GM21390 (cell line): ENCODE measurements at regions not wholly inside any gene's neighbourhood (a gene's known extent, or its start where the extent isn't known, plus 50 kb on each side); places are given as distances from the start of the nearest gene placed in this dataset.

Experiments used
- ATAC-seq: cut with Tn5 transposase; IDR thresholded peaks from one replicate; pipeline ENCODE4 v1.9.1; 2021; ENCODE audit not compliant: unreplicated experiment

DNA sequence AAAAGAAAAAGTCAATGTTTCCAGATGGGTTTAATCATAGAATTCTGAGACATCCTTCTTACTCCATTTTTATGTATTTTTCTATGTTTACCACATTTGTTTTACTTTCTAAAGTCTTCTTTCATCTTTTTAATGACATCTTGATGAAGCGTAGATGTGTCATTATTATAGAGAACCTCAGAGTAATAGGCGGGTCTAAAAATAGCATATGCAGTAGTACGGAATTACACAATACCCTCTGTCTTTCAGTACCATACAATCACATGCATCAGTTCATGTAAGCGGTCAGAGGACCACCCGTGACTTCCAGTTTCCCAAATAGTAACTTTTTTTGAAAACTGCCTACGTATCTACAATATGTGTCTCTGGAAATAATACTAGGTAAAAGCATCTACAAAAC is 224.0 kb downstream of the PLOD2 start:
- ATAC-seq = no peak

DNA sequence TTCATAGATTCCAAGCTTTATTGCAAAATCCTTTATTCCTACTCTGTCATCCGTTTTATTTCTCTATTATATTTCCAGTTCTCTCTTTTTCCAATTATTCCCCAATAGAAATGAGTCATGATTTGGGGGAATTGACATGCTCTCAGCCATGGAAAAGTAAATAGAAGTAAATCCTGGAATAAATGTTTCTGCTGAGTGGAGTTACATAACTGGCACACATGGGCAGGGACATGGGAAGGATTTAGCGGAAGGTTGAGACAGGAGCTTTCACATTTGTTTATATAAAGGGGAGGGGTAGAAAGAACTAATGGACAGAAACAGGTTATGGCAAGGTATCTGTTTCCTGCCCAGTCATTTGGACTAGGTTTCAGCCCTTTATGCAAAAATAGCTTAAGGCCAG is 221.6 kb downstream of the PLOD2 start:
- no peak for ATAC-seq

DNA sequence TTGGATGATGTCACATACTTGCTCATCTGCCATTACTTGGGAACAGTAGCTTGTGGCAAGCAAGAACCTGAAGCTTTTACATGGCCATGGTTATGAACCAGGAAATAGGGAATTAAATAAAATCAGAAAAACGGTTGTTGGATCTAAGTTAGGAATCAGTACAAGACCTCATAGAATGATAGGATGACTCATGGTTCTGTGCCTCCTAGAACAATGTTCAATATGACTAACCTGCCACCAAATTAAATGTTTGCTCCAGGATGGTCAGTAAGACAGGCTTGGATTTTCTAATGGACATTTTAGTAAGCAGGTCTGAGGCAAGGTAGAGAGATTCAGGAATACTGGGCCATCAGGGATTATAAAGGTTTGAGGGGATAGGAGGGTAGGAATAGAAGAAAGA is 218.9 kb downstream of the PLOD2 start:
- ATAC-seq = no peak

DNA sequence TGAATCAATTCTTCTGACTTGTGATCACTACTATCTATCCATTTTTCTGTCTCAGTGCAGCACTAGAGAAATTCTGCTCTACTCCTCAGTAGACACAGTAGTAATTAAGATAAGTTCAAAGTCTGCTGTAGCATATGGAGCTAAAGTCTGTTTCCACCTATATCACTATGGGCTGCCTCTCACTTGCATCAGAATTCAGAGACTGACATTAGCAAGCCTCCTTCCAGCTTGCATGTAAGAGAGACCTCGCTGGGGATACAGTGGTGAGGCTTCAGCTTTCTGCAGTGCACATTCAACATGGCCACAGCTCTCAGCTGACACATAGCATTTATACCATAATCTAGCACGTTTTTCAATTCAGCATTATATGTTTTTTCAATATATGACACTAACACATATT is 217.0 kb downstream of the PLOD2 start:
- ATAC-seq = no peak

DNA sequence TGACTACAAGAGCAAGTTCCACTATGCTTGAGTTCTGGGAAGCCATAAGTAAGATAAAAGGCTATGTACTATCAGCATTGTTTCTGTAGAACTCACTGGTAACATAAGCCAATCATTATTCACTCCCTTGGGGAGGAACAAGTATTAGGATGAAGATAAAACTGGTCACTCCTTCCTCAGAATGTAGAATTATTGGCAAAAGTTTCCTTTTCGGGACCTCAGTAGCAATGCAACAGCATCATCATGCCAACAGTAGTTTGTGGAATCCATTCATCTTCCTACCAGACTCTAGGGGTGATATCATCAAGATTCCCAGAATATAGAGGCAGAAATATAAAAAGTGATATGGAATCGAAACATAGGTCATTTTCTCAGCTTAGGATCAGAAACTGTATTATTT is 209.5 kb downstream of the PLOD2 start:
- no peak for ATAC-seq

DNA sequence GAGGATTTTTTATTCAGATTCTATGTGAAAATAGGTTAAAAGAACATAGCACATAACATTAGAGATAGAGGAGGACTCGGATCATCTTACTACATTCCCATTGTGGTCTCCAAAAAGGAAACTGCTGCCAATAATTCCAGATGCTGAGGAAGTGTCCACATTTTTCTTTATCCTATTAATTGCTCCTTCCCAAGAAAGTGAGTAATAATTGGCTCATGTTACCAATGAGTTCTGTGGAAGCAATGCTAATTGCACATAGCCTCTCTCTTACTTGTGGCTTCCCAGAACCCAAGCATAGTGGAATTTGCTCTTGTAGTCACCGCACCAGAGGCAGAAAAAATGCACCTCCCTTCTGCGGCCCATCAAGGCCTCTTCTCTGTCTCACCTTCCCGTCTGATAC is 208.4 kb downstream of the PLOD2 start:
- no peak for ATAC-seq

DNA sequence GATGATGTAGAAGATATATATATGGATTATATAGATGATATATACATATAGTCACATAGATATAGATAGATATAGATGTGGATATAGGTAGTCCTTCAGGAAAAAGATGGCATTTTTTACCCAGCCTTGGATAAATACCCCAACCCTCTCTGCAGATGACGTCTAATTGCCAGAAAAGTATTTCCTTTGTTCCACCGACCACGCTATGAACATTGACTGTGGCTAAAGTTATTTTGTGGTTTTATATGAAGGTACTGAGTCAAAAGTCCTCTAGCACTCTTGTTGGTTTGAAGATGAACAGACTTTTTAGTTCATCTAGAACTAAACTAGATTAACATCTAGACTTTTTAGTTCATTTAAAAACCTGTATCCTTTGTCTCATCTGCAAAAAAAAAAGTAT is 207.7 kb downstream of the PLOD2 start:
- no peak for ATAC-seq

DNA sequence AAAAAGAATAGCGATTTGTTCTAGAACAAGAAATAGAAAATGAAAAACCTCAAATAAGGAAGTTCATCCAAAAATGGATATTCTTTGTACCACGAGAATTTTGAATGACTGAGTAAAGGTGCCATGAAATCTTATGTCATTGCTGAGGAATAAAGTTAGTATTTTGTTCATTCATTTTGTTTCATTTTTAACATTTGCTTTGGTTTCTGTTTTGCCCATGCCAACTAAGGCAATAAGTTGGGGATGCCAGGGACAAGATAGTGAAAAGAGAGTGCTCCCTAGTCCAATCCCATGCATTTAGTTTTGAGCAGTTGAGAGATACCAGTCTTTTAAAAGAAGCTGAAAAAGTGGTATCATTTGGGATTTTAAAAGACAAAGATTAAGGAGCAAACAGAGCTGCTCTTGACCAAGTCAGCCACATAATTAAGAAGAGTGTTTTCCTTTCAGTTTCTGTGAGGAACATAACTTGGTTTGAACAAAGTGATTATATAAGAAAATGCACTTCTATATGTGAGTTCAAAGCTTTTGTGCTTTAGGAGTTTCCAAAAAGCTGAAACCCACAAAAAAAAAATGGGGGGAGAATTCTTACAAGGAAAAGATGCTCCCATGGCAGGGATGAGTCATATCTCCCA is 201.4 kb downstream of the PLOD2 start:
- no peak for ATAC-seq

DNA sequence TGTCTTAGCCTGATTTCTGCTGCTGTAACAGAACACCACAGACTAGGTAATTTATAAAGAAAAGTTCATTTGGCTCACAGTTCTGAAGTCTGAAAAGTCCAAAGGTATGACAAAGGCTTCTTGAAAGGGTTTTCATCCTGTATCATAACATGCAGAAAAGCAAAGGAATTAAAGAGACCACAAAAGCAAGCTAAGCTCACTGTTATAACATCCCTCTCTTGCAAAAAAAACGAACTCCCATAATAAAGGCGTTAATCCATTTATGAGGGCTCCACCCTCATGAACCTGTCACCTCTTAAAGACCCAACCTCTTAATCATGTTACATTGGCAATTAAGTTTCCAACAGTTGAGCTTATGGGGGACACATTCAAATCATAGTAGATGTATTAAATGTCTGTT is 197.9 kb downstream of the PLOD2 start:
- no peak for ATAC-seq

DNA sequence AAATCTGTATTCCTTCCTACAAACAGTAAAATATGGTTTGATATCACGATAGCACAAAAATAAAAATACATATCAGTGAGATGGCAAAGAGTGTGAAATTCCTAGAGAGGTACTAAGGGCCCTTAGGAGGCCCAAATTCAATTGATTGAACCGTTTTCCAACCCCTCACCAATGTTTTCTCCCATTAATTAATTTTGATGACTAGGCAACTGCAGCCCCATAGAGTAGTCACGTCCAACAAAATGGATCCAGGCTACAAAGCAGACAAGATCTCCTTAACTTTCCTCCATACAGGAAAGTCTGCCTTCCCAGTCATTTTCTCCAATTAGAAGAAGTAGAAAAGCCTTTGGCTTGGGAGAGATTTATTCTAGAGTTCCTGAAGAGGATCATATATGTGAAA is 193.9 kb downstream of the PLOD2 start:
- no peak for ATAC-seq

DNA sequence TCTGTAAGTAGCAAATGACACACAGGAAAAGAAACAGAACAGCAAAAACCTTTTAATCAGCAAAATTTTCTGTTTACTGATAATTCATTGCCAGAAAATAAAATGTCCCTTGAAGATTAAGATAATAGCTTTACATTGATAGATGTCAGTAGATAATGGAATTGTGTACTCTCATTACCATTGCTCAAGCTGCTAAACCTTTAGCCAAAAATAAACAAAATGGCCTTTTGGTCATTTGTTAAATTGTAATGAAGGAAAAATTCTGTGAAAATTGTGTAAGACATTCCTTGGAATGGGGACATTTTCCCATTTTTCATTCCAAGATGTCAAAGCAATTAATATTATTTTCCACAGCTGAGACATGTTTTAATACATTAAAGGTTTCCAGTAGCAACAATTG is 189.8 kb downstream of the PLOD2 start:
- ATAC-seq = no peak

DNA sequence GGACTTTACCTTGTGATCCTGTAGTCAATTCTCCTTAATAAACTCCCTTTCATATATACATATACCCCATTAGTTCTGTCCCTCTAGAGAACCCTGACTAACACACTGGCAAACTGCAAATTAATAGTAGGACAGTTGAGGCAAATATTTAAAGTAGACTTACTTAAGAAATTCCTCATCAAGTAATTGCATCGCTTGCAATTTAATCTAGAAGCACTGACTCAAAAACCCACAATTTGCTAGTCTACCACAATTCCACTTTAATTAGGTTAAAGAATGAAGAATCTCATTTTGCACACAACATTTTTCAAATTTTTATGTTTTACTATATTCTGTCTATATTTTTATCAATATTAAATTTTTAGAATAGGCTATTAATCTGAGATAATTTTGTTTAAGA is 188.1 kb downstream of the PLOD2 start:
- ATAC-seq = no peak

DNA sequence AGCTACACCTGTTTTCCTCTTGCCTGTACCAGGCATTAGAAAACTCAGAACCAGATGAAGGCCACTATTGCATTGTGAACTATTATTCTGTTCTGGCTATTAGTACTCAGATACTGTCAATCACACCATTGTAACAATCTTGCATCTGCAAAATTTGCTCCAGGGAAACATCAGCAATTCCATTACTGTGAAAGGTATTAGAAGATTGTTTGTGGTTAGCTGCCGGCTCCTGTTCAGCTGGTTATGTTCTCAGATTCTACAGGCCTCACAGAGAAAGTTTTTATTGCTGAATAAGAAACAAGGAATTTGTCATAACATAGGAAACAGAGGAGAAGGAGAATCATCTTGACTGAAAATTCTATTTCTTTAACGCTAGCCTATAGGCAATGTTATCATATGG is 179.9 kb downstream of the PLOD2 start:
- no peak for ATAC-seq

DNA sequence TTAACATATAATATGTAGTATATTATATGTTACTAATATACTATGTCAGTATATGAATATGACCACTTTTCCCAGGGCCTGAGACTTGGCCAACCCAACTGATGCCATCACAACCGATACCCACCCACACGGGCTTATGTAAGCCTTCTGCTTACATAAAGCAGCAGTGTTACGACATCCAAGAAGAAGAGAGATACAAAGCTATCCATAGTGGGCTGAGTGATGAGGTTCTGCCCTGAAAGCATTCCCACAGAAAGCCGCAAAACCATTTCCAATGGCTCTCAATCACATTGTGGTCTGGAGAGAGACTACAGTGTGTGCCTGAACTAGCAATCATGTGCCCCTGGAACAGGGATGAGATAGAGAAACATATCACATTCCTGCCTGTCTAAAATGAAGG is 177.9 kb downstream of the PLOD2 start:
- ATAC-seq = no peak
